A549 (cell line): ENCODE measurements at regions not wholly inside any gene's neighbourhood (a gene's known extent, or its start where the extent isn't known, plus 50 kb on each side); places are given as distances from the start of the nearest gene placed in this dataset.

Source experiments
- CTCF ChIP-seq: fragments of >200 bp; sonication (Bioruptor Twin); formaldehyde crosslinking; IDR thresholded peaks from 3 replicates; pipeline ENCODE4 v1.5.1; 2016
- HEYL ChIP-seq: fragments of 250-450 bp; sonication (Bioruptor Pico); IDR thresholded peaks from 2 replicates; pipeline ENCODE4 v1.8.0; 2021; ENCODE audit warnings: mild to moderate bottlenecking, moderate library complexity
- POLR2A ChIP-seq: IDR thresholded peaks from 2 replicates; pipeline ENCODE4 v1.6.1; 2012; ENCODE audit warnings: mild to moderate bottlenecking, low read length

GRCh38 chr6:223136-223535 lies 69.2 kb upstream of the DUSP22 start:
- no peak for TF ChIP-seq CTCF
- no peak for TF ChIP-seq POLR2A
- TF ChIP-seq HEYL (CRISPR knock-in tag), result no peak
